ENCODE measurements at regions not wholly inside any gene's neighbourhood (a gene's known extent, or its start where the extent isn't known, plus 50 kb on each side); places are given as distances from the start of the nearest gene placed in this dataset.
A peak's percentile ranks its signal among the peaks of the same experiment; 100 is the strongest.

GRCh38 chr10:8378198-8378983, 323.9 kb downstream of the GATA3 start:
- peaks cover 16% of the 10 kb centered on the region for H3K4me1 ChIP-seq
- no peaks in the 10 kb centered on the region for H3K79me2 ChIP-seq (ENCODE audit: low read depth)
- peaks cover 18% of the 10 kb centered on the region for H3F3A ChIP-seq (ENCODE audit: low read depth)
- H3K4me2 ChIP-seq, result peak overlapping the region; percentile 40
- TF ChIP-seq EZH2 (IDR thresholded peaks at IDR 0.05) (no peak), CTCF (IDR thresholded peaks at IDR 0.05) (no peak), EZH2phosphoT487 (IDR thresholded peaks at IDR 0.05) (no peak)
- no peak overlapping the region for H3K4me3 Mint-ChIP-seq
- no peaks in the 10 kb centered on the region for H3K36me3 ChIP-seq
- H3K9ac ChIP-seq, result no peak overlapping the region
- no peak overlapping the region for H3K4me3 ChIP-seq
- peaks cover 18% of the 10 kb centered on the region for H3K4me1 Mint-ChIP-seq
- H3K27ac ChIP-seq, result no peak overlapping the region
- H3K9me3 Mint-ChIP-seq, result no peaks in the 10 kb centered on the region
- H4K20me1 ChIP-seq (ENCODE audit: low read depth), result no peaks in the 10 kb centered on the region
- no peaks in the 10 kb centered on the region for H3K36me3 Mint-ChIP-seq
- DNase-seq (ENCODE audit: low spot score), result peak; percentile 16
- no peaks in the 10 kb centered on the region for H3K27me3 ChIP-seq
- H3K27me3 Mint-ChIP-seq (ENCODE audit: insufficient read depth, low read depth), result peaks cover 9% of the 10 kb centered on the region
- no peak overlapping the region for H3K27ac Mint-ChIP-seq
- peak overlapping the region; percentile 23 for H2AFZ ChIP-seq (replicated peaks)
- H3K9me3 ChIP-seq (ENCODE audit: low read depth), result no peaks in the 10 kb centered on the region

GRCh38 chr10:8379906-8380832, 325.7 kb downstream of the GATA3 start:
- Histone ChIP-seq H3K9ac (no peak overlapping the region), H3F3A (ENCODE audit: low read depth) (peaks cover 18% of the 10 kb centered on the region), H3K4me1 (peaks cover 16% of the 10 kb centered on the region), H3K4me3 (no peak overlapping the region), H3K9me3 (ENCODE audit: low read depth) (no peaks in the 10 kb centered on the region), H3K4me2 (no peak overlapping the region), H2AFZ (replicated peaks) (no peak overlapping the region), H3K27me3 (no peaks in the 10 kb centered on the region), H3K36me3 (no peaks in the 10 kb centered on the region), H4K20me1 (ENCODE audit: low read depth) (no peaks in the 10 kb centered on the region), H3K79me2 (ENCODE audit: low read depth) (no peaks in the 10 kb centered on the region), H3K27ac (no peak overlapping the region)
- TF ChIP-seq CTCF (IDR thresholded peaks at IDR 0.05), result no peak
- no peak for TF ChIP-seq EZH2phosphoT487 (IDR thresholded peaks at IDR 0.05)
- TF ChIP-seq EZH2 (IDR thresholded peaks at IDR 0.05), result no peak
- Mint-ChIP-seq H3K27ac (no peak overlapping the region), H3K4me1 (peaks cover 18% of the 10 kb centered on the region), H3K36me3 (no peaks in the 10 kb centered on the region), H3K9me3 (no peaks in the 10 kb centered on the region), H3K27me3 (ENCODE audit: insufficient read depth, low read depth) (peaks cover 9% of the 10 kb centered on the region), H3K4me3 (no peak overlapping the region)
- DNase-seq (ENCODE audit: low spot score), result no peak

DNA sequence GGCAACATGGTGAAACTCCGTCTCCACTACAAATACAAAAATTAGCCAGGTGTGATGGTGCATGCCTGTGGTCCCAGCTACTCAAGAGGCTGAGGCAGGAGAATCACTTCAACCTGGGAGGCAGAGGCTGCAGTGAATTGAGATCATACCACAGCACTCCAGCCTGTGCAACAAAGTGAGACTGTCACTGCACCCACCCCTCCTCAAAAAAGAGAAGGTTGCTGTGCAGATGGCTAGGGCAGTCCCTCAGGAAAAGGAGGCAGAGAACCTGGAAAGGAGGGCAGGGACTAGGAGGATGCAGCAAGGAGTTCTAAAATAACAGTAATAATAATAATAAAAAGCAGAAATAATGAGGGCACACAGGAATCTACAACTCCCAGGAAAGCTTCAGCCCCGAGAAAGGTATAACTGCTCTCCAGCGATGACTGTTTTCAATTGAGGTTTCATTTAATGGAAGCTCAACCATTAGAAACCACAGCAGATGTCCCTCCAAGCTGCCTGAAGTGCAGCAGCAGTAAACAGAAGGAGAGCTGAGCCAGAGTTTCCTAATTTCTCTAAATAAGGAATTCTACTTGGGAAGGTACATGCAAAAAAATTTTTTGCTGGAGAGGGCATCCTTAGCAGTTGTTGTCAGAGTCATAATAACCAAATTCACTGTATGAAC, 326.5 kb downstream of the GATA3 start:
- Histone ChIP-seq H3F3A (ENCODE audit: low read depth) (peaks cover 18% of the 10 kb centered on the region), H3K79me2 (ENCODE audit: low read depth) (no peaks in the 10 kb centered on the region), H4K20me1 (ENCODE audit: low read depth) (no peaks in the 10 kb centered on the region), H3K9ac (no peak overlapping the region), H3K27me3 (no peaks in the 10 kb centered on the region), H3K4me1 (peaks cover 16% of the 10 kb centered on the region), H3K9me3 (ENCODE audit: low read depth) (no peaks in the 10 kb centered on the region), H3K27ac (no peak overlapping the region), H3K36me3 (no peaks in the 10 kb centered on the region), H3K4me3 (no peak overlapping the region), H2AFZ (replicated peaks) (no peak overlapping the region), H3K4me2 (no peak overlapping the region)
- Mint-ChIP-seq H3K4me3 (no peak overlapping the region), H3K4me1 (peaks cover 18% of the 10 kb centered on the region), H3K27ac (no peak overlapping the region), H3K36me3 (no peaks in the 10 kb centered on the region), H3K27me3 (ENCODE audit: insufficient read depth, low read depth) (peaks cover 11% of the 10 kb centered on the region), H3K9me3 (no peaks in the 10 kb centered on the region)
- DNase-seq (ENCODE audit: low spot score), result no peak
- no peak for TF ChIP-seq EZH2 (IDR thresholded peaks at IDR 0.05)
- TF ChIP-seq EZH2phosphoT487 (IDR thresholded peaks at IDR 0.05), result no peak
- TF ChIP-seq CTCF (IDR thresholded peaks at IDR 0.05), result no peak

Measured in neural progenitor cell (in vitro differentiated cells).